HL-60 (cell line): ENCODE measurements at regions not wholly inside any gene's neighbourhood (a gene's known extent, or its start where the extent isn't known, plus 50 kb on each side); places are given as distances from the start of the nearest gene placed in this dataset.

Experiments
- DNase-seq, 2 experiments: peaks; one replicate each; pipeline ENCODE4 v3.0.0-alpha.2; 2010 to 2020; ENCODE audit warnings: low read depth in 1 of 2, low spot score in 1 of 2
- H3K27ac ChIP-seq: fragments of 250-450 bp; sonication (Bioruptor Pico); replicated peaks from 2 replicates; pipeline ENCODE4 v1.5.1; 2020; ENCODE audit warnings: mild to moderate bottlenecking, moderate library complexity
- H3K27me3 ChIP-seq: fragments of 250-450 bp; sonication (Bioruptor Pico); 2 replicates; pipeline ENCODE4 v1.5.1; 2021; ENCODE audit warnings: mild to moderate bottlenecking, moderate library complexity; ENCODE audit not compliant: insufficient read depth, poor library complexity, severe bottlenecking
- H3K4me3 ChIP-seq: replicated peaks from 2 replicates; pipeline ENCODE4 v1.5.1; 2011; ENCODE audit warnings: mild to moderate bottlenecking, control low read depth, low read length; ENCODE audit not compliant: insufficient read depth
- CTCF ChIP-seq: IDR thresholded peaks from one replicate; pipeline ENCODE4 v1.5.1; 2011; ENCODE audit warnings: low read length, control low read depth, inconsistent platforms; ENCODE audit not compliant: insufficient read depth
- GABPA ChIP-seq: IDR thresholded peaks from 2 replicates; pipeline ENCODE4 v1.6.1; 2012; ENCODE audit warnings: low read depth
- POLR2AphosphoS5 ChIP-seq: IDR thresholded peaks from 2 replicates; pipeline ENCODE4 v1.6.1; 2012; ENCODE audit warnings: low read depth
- SPI1 ChIP-seq: IDR thresholded peaks from 2 replicates; pipeline ENCODE4 v1.6.1; 2012; ENCODE audit warnings: low read depth, mild to moderate bottlenecking, borderline replicate concordance
- TF ChIP-seq, protein P1 (sequence below): IDR thresholded peaks from 2 replicates; pipeline ENCODE4 v1.6.1; 2012; ENCODE audit warnings: low read depth; ENCODE audit not compliant: insufficient replicate concordance

- no peak overlapping the region for H3K4me3 ChIP-seq
- TF ChIP-seq, protein P1, sequence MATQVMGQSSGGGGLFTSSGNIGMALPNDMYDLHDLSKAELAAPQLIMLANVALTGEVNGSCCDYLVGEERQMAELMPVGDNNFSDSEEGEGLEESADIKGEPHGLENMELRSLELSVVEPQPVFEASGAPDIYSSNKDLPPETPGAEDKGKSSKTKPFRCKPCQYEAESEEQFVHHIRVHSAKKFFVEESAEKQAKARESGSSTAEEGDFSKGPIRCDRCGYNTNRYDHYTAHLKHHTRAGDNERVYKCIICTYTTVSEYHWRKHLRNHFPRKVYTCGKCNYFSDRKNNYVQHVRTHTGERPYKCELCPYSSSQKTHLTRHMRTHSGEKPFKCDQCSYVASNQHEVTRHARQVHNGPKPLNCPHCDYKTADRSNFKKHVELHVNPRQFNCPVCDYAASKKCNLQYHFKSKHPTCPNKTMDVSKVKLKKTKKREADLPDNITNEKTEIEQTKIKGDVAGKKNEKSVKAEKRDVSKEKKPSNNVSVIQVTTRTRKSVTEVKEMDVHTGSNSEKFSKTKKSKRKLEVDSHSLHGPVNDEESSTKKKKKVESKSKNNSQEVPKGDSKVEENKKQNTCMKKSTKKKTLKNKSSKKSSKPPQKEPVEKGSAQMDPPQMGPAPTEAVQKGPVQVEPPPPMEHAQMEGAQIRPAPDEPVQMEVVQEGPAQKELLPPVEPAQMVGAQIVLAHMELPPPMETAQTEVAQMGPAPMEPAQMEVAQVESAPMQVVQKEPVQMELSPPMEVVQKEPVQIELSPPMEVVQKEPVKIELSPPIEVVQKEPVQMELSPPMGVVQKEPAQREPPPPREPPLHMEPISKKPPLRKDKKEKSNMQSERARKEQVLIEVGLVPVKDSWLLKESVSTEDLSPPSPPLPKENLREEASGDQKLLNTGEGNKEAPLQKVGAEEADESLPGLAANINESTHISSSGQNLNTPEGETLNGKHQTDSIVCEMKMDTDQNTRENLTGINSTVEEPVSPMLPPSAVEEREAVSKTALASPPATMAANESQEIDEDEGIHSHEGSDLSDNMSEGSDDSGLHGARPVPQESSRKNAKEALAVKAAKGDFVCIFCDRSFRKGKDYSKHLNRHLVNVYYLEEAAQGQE: no peak
- no peak for TF ChIP-seq GABPA
- no peak for TF ChIP-seq POLR2AphosphoS5
- TF ChIP-seq SPI1: no peak
- DNase-seq: no peak
- H3K27ac ChIP-seq: no peak overlapping the region
- H3K27me3 ChIP-seq: no peaks in the 10 kb centered on the region
These were observed 167.5 kb upstream of the PDE5A start for GRCh38 chr4:119795986-119796578.

- no peaks in the 10 kb centered on the region for H3K27me3 ChIP-seq
- H3K27ac ChIP-seq: no peak overlapping the region
- DNase-seq: no peak
- TF ChIP-seq CTCF: no peak
- TF ChIP-seq SPI1: no peak
- no peak for TF ChIP-seq GABPA
- TF ChIP-seq POLR2AphosphoS5: no peak
- H3K4me3 ChIP-seq: no peak overlapping the region
These were observed 166.1 kb upstream of the PDE5A start for GRCh38 chr4:119794681-119795080.

- no peak overlapping the region for H3K4me3 ChIP-seq
- DNase-seq: no peak
- no peaks in the 10 kb centered on the region for H3K27me3 ChIP-seq
- H3K27ac ChIP-seq: no peak overlapping the region
- TF ChIP-seq SPI1 (no peak), CTCF (no peak), POLR2AphosphoS5 (no peak), GABPA (no peak)
- TF ChIP-seq, protein P1: no peak
These were observed 165.5 kb upstream of the PDE5A start for GRCh38 chr4:119794113-119794512.

DNA sequence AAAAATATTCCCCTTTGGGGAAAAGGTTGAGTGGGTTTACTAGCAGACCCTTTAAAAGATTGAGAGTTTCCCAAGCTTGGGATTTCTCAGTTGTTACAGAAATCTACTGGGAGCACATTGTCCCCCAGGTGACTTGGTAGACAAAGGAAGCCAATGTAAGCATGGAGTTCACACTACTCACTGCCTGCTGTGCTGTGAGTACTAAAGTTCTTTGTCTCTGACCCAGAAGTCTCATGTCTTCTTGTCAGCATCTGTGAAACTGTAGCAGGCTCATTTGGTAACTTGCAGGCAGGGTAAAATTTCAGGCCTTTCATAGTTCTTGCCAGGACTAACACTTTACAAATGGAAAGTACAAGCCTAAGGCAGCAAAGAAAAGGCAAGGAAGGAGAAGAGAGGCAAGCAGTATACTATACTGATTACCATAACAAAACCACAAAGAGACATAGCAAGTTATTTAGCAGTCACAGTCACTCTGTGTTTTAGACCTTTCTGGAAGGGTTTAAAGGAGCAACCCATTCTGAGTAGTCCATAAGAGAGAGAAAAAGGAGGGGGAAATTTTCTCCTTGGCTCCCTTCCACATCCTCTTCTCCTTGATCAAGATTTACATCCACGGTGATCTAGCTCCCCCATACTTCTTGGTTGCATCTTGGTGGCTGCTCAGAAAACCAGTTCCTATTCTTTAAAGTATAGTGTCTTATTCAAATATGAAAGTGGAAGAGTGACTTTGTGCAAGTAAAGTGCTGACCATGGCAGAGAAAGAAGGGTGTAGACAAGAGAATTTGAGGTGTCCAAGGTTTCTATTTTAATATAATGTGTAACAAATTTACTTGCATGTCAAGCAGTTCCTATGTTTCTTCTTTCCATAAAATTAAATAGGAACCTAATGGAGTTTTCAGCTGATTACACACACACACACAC is 160.0 kb upstream of the PDE5A start:
- H3K4me3 ChIP-seq: no peak overlapping the region
- DNase-seq: no peak
- no peak for TF ChIP-seq GABPA
- no peak for TF ChIP-seq CTCF
- TF ChIP-seq, protein P1: no peak
- no peak for TF ChIP-seq SPI1
- TF ChIP-seq POLR2AphosphoS5: no peak
- H3K27ac ChIP-seq: no peak overlapping the region
- no peaks in the 10 kb centered on the region for H3K27me3 ChIP-seq
